ENCODE measurements at regions not wholly inside any gene's neighbourhood (a gene's known extent, or its start where the extent isn't known, plus 50 kb on each side); places are given as distances from the start of the nearest gene placed in this dataset.

DNA sequence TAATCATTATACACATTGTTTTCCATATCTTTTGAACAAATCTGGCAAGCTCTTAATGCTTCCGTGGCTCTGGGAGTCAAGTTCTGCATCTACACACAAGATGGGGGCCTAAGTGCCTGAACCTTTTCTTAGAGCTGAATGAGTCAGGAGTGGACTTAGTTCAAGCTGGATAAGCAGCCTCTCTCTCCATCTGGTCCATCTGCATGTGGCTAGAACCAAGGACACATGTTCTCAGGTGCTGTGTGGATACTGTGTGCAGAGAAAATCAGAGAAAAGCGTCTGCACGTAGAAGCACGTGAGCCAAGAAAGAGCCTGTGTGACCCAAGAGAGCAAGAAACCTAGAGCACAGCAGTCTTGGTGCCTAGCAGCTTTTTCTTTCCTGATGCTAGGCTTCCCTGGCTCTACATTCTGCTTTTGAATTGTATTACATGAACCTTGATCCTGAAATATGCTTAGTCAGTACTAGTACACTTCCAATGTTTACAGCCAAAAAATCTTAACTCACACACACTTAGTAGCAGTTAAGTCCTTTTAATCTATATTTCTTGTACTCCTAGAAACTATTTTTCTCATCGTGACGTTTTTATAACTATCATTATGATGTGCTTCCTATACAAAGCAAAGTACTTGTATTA, 1798.9 kb downstream of the MAT2B start:
- H4K20me1 ChIP-seq (ENCODE audit: insufficient read depth, low read length) = no peaks in the 10 kb centered on the region

DNA sequence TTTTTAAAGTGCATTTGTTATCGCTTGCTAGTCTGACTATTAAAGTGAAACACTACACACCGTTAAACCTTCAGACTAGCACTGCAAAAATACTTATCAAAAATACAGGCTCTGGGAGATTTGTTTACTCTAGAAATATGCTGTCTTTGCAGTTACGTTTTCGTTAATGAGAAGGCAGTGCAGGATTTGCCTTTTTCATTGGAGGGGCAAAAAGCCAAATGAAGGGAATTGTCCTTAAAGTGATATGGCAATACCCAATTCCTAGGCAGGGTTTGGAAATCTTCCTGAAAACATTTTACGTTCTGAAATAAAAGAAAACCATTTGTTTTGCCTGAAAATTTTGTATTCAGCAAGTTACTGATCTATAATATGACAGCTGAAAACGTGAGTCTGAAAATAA, 1800.2 kb downstream of the MAT2B start:
- no peak overlapping the region for H2AFZ ChIP-seq (ENCODE audit: low read length)
- H3K9me3 ChIP-seq (ENCODE audit: low read length) = no peaks in the 10 kb centered on the region

More for the DNA sequence above, 1798.9 kb downstream of the MAT2B start:
- Histone ChIP-seq H3K9me2 (ENCODE audit: low read depth, low read length) (no peaks in the 10 kb centered on the region), H3K4me2 (ENCODE audit: low read length) (no peak overlapping the region), H3K27ac (ENCODE audit: low read depth, low read length, poor library complexity, severe bottlenecking) (no peak overlapping the region), H3K9ac (ENCODE audit: low read length) (no peak overlapping the region), H3F3A (ENCODE audit: insufficient read depth, low read length) (no peaks in the 10 kb centered on the region), H3K4me1 (ENCODE audit: insufficient read depth, low read length, severe bottlenecking) (no peaks in the 10 kb centered on the region), H3K9me3 (ENCODE audit: low read length) (no peaks in the 10 kb centered on the region), H2AFZ (ENCODE audit: low read length) (no peak overlapping the region), H3K27me3 (ENCODE audit: insufficient read depth, low read length) (no peaks in the 10 kb centered on the region), H3K36me3 (ENCODE audit: insufficient read depth, low read length) (no peaks in the 10 kb centered on the region), H3K4me3 (ENCODE audit: low read depth, low read length, poor library complexity, severe bottlenecking) (no peak overlapping the region), H3K79me2 (ENCODE audit: insufficient read depth, low read length) (no peaks in the 10 kb centered on the region)
- TF ChIP-seq EZH2 (IDR thresholded peaks at IDR 0.05; ENCODE audit: borderline replicate concordance, low read length) = no peak

DNA sequence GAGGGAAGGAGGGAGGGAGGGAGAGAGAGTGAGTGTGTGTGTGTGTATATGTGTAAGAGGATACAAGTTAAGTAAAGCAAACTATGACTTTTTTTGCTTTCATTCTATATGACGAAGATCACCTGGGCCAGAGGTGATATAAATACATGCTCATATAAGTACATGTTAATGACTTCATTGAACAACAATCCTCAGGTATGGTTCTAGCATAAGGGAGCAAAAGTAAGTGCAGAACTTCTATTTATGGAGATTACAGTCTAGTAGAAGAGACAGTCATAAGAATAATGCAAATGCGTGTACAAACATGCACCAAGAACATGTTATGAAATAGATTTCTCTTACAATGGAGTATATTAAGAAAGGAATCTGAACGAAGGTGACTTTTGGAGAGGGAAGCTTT, 1804.0 kb downstream of the MAT2B start:
- Histone ChIP-seq H3K79me2 (ENCODE audit: insufficient read depth, low read length) (no peaks in the 10 kb centered on the region), H3K9ac (ENCODE audit: low read length) (no peak overlapping the region), H2AFZ (ENCODE audit: low read length) (no peak overlapping the region), H3F3A (ENCODE audit: insufficient read depth, low read length) (no peaks in the 10 kb centered on the region), H3K27ac (ENCODE audit: low read depth, low read length, poor library complexity, severe bottlenecking) (no peak overlapping the region), H3K4me3 (ENCODE audit: low read depth, low read length, poor library complexity, severe bottlenecking) (no peak overlapping the region), H3K9me2 (ENCODE audit: low read depth, low read length) (no peaks in the 10 kb centered on the region), H3K27me3 (ENCODE audit: insufficient read depth, low read length) (no peaks in the 10 kb centered on the region), H4K20me1 (ENCODE audit: insufficient read depth, low read length) (no peaks in the 10 kb centered on the region), H3K4me2 (ENCODE audit: low read length) (no peak overlapping the region), H3K36me3 (ENCODE audit: insufficient read depth, low read length) (no peaks in the 10 kb centered on the region), H3K9me3 (ENCODE audit: low read length) (no peaks in the 10 kb centered on the region), H3K4me1 (ENCODE audit: insufficient read depth, low read length, severe bottlenecking) (no peaks in the 10 kb centered on the region)
- no peak for TF ChIP-seq EZH2 (IDR thresholded peaks at IDR 0.05; ENCODE audit: borderline replicate concordance, low read length)
- TF ChIP-seq, protein P1, sequence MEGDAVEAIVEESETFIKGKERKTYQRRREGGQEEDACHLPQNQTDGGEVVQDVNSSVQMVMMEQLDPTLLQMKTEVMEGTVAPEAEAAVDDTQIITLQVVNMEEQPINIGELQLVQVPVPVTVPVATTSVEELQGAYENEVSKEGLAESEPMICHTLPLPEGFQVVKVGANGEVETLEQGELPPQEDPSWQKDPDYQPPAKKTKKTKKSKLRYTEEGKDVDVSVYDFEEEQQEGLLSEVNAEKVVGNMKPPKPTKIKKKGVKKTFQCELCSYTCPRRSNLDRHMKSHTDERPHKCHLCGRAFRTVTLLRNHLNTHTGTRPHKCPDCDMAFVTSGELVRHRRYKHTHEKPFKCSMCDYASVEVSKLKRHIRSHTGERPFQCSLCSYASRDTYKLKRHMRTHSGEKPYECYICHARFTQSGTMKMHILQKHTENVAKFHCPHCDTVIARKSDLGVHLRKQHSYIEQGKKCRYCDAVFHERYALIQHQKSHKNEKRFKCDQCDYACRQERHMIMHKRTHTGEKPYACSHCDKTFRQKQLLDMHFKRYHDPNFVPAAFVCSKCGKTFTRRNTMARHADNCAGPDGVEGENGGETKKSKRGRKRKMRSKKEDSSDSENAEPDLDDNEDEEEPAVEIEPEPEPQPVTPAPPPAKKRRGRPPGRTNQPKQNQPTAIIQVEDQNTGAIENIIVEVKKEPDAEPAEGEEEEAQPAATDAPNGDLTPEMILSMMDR (IDR thresholded peaks at IDR 0.05; ENCODE audit: low read length) = no peak

More for the DNA sequence above, 1800.2 kb downstream of the MAT2B start:
- H3K4me3 ChIP-seq (ENCODE audit: low read depth, low read length, poor library complexity, severe bottlenecking) = no peak overlapping the region
- no peak overlapping the region for H3K9ac ChIP-seq (ENCODE audit: low read length)
- H3K27ac ChIP-seq (ENCODE audit: low read depth, low read length, poor library complexity, severe bottlenecking) = no peak overlapping the region
- no peak overlapping the region for H3K4me2 ChIP-seq (ENCODE audit: low read length)
- no peaks in the 10 kb centered on the region for H3F3A ChIP-seq (ENCODE audit: insufficient read depth, low read length)
- no peaks in the 10 kb centered on the region for H3K79me2 ChIP-seq (ENCODE audit: insufficient read depth, low read length)
- no peaks in the 10 kb centered on the region for H4K20me1 ChIP-seq (ENCODE audit: insufficient read depth, low read length)
- no peaks in the 10 kb centered on the region for H3K4me1 ChIP-seq (ENCODE audit: insufficient read depth, low read length, severe bottlenecking)
- TF ChIP-seq EZH2 (IDR thresholded peaks at IDR 0.05; ENCODE audit: borderline replicate concordance, low read length) = no peak
- TF ChIP-seq, protein P1 (IDR thresholded peaks at IDR 0.05; ENCODE audit: low read length) = no peak
- no peaks in the 10 kb centered on the region for H3K27me3 ChIP-seq (ENCODE audit: insufficient read depth, low read length)
- no peaks in the 10 kb centered on the region for H3K36me3 ChIP-seq (ENCODE audit: insufficient read depth, low read length)
- no peaks in the 10 kb centered on the region for H3K9me2 ChIP-seq (ENCODE audit: low read depth, low read length)

DNA sequence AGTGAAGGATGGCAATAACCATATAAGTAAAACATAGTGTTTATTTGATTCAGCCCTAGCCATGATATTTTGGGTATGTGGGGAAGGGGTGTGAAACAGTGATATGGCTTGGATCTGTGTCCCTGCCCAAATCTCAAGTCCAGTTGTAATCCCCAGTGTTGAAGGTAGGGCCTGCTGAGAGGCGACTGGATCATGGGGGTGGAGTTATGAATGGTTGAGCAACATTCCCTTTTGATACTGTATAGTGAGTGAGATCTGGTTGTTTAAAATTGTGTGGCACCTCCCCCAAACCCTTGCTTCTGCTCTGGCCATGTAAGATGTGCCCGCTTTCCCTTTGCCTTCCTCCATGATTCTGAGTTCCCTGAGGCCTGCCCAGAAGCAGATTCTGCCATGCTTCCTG, 1804.6 kb downstream of the MAT2B start:
- no peak for TF ChIP-seq EZH2 (IDR thresholded peaks at IDR 0.05; ENCODE audit: borderline replicate concordance, low read length)
- H3K9ac ChIP-seq (ENCODE audit: low read length) = no peak overlapping the region
- no peak overlapping the region for H3K27ac ChIP-seq (ENCODE audit: low read depth, low read length, poor library complexity, severe bottlenecking)
- no peak overlapping the region for H3K4me3 ChIP-seq (ENCODE audit: low read depth, low read length, poor library complexity, severe bottlenecking)
- H3K36me3 ChIP-seq (ENCODE audit: insufficient read depth, low read length) = no peaks in the 10 kb centered on the region
- no peaks in the 10 kb centered on the region for H3K79me2 ChIP-seq (ENCODE audit: insufficient read depth, low read length)
- no peaks in the 10 kb centered on the region for H3K4me1 ChIP-seq (ENCODE audit: insufficient read depth, low read length, severe bottlenecking)
- no peaks in the 10 kb centered on the region for H3F3A ChIP-seq (ENCODE audit: insufficient read depth, low read length)
- no peaks in the 10 kb centered on the region for H3K9me3 ChIP-seq (ENCODE audit: low read length)
- H2AFZ ChIP-seq (ENCODE audit: low read length) = no peak overlapping the region
- H3K9me2 ChIP-seq (ENCODE audit: low read depth, low read length) = no peaks in the 10 kb centered on the region
- no peak overlapping the region for H3K4me2 ChIP-seq (ENCODE audit: low read length)
- no peaks in the 10 kb centered on the region for H4K20me1 ChIP-seq (ENCODE audit: insufficient read depth, low read length)
- no peaks in the 10 kb centered on the region for H3K27me3 ChIP-seq (ENCODE audit: insufficient read depth, low read length)
